Ishikawa (cell line): ENCODE measurements at regions not wholly inside any gene's neighbourhood (a gene's known extent, or its start where the extent isn't known, plus 50 kb on each side); places are given as distances from the start of the nearest gene placed in this dataset.

Source experiments
- CEBPB ChIP-seq: IDR thresholded peaks from 2 replicates; pipeline ENCODE4 v1.6.1; 2012
- CREB1 ChIP-seq: IDR thresholded peaks from 2 replicates; pipeline ENCODE4 v1.6.1; 2012; ENCODE audit warnings: low read depth
- EGR1 ChIP-seq: IDR thresholded peaks from 2 replicates; pipeline ENCODE4 v1.6.1; 2012
- EP300 ChIP-seq: IDR thresholded peaks from 2 replicates; pipeline ENCODE4 v1.6.1; 2012; ENCODE audit warnings: borderline replicate concordance
- FOXM1 ChIP-seq: IDR thresholded peaks from 2 replicates; pipeline ENCODE4 v1.6.1; 2012; ENCODE audit warnings: low read depth, borderline replicate concordance
- NFIC ChIP-seq: IDR thresholded peaks from 2 replicates; pipeline ENCODE4 v1.6.1; 2012
- RAD21 ChIP-seq: IDR thresholded peaks from 2 replicates; pipeline ENCODE4 v1.6.1; 2012; ENCODE audit warnings: low read depth
- TAF1 ChIP-seq: IDR thresholded peaks from 2 replicates; pipeline ENCODE4 v1.6.1; 2012; ENCODE audit warnings: low read depth, mild to moderate bottlenecking
- TCF12 ChIP-seq: IDR thresholded peaks from 2 replicates; pipeline ENCODE4 v1.6.1; 2012; ENCODE audit warnings: low read depth
- TEAD4 ChIP-seq: IDR thresholded peaks from 2 replicates; pipeline ENCODE4 v1.6.1; 2012
- YY1 ChIP-seq: IDR thresholded peaks from 2 replicates; pipeline ENCODE4 v1.6.1; 2012; ENCODE audit warnings: low read depth
- ZBTB7A ChIP-seq: IDR thresholded peaks from 2 replicates; pipeline ENCODE4 v1.6.1; 2012; ENCODE audit warnings: low read depth
- TF ChIP-seq, protein P1 (sequence below): IDR thresholded peaks from 2 replicates; pipeline ENCODE4 v1.6.1; 2012; ENCODE audit warnings: low read depth, mild to moderate bottlenecking
- TF ChIP-seq, protein P2 (sequence below): IDR thresholded peaks from 2 replicates; pipeline ENCODE4 v1.6.1; 2012
- TF ChIP-seq, protein P3 (sequence below): IDR thresholded peaks from 2 replicates; pipeline ENCODE4 v1.6.1; 2012

DNA sequence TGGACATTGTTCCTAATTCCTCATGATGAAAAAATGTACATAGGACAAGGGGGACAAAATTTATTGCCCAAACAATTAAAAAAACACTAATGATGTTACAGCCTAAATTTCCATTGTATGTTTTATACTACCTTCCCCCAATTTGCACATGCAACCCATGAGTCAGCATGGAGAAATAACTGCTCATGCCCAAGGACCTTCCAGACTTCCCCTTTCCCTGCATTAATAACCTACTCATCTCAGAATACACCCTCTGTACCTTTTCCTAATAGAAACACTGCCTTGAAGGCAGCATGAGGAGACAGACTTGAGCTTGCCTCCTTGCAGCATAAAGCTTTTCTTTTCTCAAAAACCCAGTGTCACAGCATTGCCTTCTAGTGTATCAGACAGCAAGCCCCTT lies 2402.8 kb downstream of the TP53TG3F start:
- no peak for TF ChIP-seq RAD21
- TF ChIP-seq FOXM1, result no peak
- no peak for TF ChIP-seq NFIC
- no peak for TF ChIP-seq TAF1
- TF ChIP-seq EP300, result no peak
- TF ChIP-seq, protein P1, sequence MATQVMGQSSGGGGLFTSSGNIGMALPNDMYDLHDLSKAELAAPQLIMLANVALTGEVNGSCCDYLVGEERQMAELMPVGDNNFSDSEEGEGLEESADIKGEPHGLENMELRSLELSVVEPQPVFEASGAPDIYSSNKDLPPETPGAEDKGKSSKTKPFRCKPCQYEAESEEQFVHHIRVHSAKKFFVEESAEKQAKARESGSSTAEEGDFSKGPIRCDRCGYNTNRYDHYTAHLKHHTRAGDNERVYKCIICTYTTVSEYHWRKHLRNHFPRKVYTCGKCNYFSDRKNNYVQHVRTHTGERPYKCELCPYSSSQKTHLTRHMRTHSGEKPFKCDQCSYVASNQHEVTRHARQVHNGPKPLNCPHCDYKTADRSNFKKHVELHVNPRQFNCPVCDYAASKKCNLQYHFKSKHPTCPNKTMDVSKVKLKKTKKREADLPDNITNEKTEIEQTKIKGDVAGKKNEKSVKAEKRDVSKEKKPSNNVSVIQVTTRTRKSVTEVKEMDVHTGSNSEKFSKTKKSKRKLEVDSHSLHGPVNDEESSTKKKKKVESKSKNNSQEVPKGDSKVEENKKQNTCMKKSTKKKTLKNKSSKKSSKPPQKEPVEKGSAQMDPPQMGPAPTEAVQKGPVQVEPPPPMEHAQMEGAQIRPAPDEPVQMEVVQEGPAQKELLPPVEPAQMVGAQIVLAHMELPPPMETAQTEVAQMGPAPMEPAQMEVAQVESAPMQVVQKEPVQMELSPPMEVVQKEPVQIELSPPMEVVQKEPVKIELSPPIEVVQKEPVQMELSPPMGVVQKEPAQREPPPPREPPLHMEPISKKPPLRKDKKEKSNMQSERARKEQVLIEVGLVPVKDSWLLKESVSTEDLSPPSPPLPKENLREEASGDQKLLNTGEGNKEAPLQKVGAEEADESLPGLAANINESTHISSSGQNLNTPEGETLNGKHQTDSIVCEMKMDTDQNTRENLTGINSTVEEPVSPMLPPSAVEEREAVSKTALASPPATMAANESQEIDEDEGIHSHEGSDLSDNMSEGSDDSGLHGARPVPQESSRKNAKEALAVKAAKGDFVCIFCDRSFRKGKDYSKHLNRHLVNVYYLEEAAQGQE, result no peak
- TF ChIP-seq CEBPB, result no peak
- TF ChIP-seq ZBTB7A, result no peak
- no peak for TF ChIP-seq EGR1
- TF ChIP-seq YY1, result no peak
- TF ChIP-seq, protein P2, sequence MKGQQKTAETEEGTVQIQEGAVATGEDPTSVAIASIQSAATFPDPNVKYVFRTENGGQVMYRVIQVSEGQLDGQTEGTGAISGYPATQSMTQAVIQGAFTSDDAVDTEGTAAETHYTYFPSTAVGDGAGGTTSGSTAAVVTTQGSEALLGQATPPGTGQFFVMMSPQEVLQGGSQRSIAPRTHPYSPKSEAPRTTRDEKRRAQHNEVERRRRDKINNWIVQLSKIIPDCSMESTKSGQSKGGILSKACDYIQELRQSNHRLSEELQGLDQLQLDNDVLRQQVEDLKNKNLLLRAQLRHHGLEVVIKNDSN, result no peak

DNA sequence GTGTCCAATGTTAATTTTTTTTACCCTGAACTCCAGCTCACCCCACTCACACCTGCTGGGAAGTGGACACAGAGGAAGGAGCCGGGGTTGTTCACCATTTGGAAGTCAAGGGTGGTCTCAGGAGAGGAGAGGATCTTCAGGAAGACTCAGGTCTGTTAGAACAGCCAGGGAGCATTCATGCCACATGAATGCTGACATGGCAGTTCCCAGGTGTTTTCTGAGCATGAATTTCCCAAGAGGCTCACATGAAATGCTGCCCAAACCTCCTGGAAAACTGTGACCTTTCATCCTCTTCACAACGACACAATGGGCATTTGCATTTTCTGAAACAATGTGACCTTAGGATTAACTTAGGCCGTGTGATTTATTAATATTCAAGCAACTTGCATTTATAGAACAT lies 2409.2 kb downstream of the TP53TG3F start:
- TF ChIP-seq CREB1 (no peak), TCF12 (no peak), RAD21 (no peak), EP300 (no peak), TAF1 (no peak), CEBPB (no peak), YY1 (no peak)
- TF ChIP-seq, protein P3, sequence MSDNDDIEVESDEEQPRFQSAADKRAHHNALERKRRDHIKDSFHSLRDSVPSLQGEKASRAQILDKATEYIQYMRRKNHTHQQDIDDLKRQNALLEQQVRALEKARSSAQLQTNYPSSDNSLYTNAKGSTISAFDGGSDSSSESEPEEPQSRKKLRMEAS, result no peak
- TF ChIP-seq, protein P1, result no peak

DNA sequence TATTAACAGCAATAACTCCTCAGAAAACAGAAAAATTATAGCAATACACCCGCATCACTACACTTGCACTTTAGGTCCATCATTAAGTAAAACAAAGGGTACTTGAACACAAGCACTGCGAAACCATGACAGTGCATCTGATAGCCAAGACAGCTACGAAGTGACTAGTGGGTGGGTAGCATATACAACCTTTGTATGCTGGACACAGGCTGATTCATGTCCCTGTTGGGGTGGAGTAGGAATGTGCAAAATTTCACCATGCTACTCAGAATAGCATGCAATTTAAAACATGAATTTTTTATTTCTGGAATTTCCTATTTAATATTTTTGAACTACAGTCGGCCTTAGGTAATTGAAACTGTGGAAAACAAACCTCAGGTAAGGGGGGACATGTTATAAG lies 2414.1 kb downstream of the TP53TG3F start:
- TF ChIP-seq TCF12 (no peak), EP300 (no peak), TAF1 (no peak), CEBPB (no peak), TEAD4 (no peak), ZBTB7A (no peak), YY1 (no peak), NFIC (no peak)
- TF ChIP-seq, protein P1, result no peak
- TF ChIP-seq, protein P3, result no peak
- TF ChIP-seq, protein P2, result no peak

DNA sequence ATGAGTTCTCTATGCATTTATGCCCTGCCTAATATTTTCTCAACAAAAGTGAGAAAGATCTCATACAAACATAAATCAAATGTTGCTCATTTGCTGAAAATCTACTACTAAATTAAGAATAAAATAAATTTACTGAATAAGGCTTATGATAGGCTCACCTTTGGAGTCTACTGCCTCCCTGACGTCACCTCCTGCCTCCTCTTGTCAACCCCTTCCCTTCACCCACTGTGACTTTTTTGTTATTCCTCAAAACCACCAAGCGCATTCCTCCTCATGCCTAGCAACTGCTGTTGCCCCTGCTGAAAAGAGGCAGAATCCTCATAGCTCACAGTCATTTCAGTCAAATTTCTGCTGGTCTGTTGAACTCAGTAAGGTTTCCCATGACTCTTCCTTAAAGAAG lies 2422.2 kb downstream of the TP53TG3F start:
- TF ChIP-seq EP300 (no peak), TEAD4 (no peak), RAD21 (no peak), TCF12 (no peak), NFIC (no peak), CEBPB (no peak), TAF1 (no peak), FOXM1 (no peak), CREB1 (no peak), ZBTB7A (no peak), YY1 (no peak), EGR1 (no peak)
- TF ChIP-seq, protein P2, result no peak
- TF ChIP-seq, protein P1, result no peak
- TF ChIP-seq, protein P3, result no peak
